CD4-positive, alpha-beta T cell treated with Interleukin-17A for 1 hour (primary cell): ENCODE measurements at regions not wholly inside any gene's neighbourhood (a gene's known extent, or its start where the extent isn't known, plus 50 kb on each side); places are given as distances from the start of the nearest gene placed in this dataset.
"Not testable (repeated sequence)": the region's sequence is repeated elsewhere in the genome, so short reads cannot be mapped to it uniquely, and the experiment has no call there.

ENCODE experiments used
- DNase-seq: peaks from one replicate; pipeline ENCODE4 v3.0.0-alpha.2; 2020

- DNase-seq = no peak
Measured at GRCh38 chr1:199466961-199467360, 560.5 kb upstream of the NR5A2 start.

GRCh38 chr1:199472018-199472417 is 555.5 kb upstream of the NR5A2 start:
- no peak for DNase-seq

GRCh38 chr1:199472978-199473377 is 554.5 kb upstream of the NR5A2 start:
- no peak for DNase-seq

DNA sequence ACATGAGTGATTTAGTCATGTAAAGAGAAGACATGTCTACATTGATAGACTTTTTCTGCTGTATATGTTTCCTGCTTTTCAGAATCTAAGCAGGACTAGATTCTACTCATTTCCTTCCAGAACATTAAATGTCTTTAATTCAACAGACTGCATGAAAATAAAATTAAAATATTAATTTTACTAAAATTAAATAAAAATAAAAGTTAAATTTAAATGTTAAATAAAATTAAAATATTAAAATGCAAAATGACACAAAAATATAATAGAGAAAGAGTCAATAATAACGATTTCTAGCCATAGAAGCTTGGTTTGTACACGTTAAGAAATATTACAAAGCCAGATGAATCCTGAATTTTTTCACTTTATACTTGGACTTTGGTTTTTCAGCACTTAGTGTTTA is 552.8 kb upstream of the NR5A2 start:
- DNase-seq = no peak

DNA sequence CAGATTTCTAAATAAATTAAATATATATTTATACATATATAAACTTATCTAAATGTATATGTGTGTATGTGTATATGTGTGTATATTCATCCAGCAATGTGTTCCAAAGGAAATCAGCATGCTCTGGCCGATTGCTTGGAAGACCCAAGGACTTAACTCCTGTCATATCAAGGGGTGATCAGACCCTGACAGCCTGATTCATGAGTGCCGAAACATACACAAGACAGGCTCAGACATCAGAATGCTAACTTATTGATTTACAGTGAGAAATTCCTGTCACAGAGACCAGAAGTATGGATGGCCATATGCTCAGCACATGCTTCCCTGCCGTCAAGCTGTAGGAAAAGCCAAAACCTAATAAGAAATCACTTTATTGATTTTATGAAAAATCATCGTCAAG is 545.1 kb upstream of the NR5A2 start:
- DNase-seq = no peak

GRCh38 chr1:199489594-199489993 is 537.9 kb upstream of the NR5A2 start:
- DNase-seq = no peak

- DNase-seq = no peak
Measured at GRCh38 chr1:199490769-199491527, 536.6 kb upstream of the NR5A2 start.

- DNase-seq = no peak
Measured at GRCh38 chr1:199495432-199495831, 532.1 kb upstream of the NR5A2 start.

GRCh38 chr1:199498802-199499201 is 528.7 kb upstream of the NR5A2 start:
- not testable (repeated sequence) for DNase-seq

GRCh38 chr1:199508072-199508471 is 519.4 kb upstream of the NR5A2 start:
- no peak for DNase-seq

- DNase-seq = no peak
Measured at GRCh38 chr1:199508653-199509052, 518.9 kb upstream of the NR5A2 start.

DNA sequence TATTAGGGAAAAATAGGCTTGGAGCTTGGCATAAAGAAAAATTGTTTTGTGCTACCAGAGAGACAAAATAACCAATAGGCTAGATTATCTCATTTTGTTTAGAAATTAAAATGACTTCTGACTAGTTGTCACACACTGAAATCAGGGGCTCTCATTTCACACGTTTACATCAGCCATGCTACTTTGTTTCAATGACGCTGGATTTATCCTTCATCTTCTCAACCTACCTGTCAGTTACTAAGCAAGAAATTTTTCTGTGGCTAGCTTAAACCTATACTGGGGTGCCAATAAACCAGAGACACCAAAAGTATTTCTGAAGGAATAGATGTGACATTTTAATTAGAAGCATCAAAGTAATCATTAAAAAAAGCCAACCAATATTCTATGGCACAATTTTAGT is 518.1 kb upstream of the NR5A2 start:
- DNase-seq = no peak

DNA sequence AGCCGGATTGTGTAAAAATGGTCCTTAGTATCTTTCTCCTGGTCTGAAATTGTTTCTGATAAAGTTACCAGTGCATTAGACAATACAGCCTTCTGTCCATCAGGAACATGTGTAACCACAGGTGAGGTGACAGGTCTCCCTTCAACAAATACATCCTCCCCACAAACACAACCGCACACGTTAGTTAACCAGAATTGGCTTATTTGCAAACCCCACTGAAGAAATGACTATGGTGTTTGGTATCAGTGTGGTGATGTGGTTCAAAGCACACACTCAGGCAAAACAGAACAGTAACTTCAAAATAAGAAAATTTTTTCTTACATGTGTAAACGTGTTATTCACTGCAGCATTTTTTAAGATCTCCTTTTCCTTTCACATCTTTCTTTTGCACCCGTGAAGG is 517.2 kb upstream of the NR5A2 start:
- no peak for DNase-seq

- no peak for DNase-seq
Measured at GRCh38 chr1:199512037-199512710, 515.3 kb upstream of the NR5A2 start.

DNA sequence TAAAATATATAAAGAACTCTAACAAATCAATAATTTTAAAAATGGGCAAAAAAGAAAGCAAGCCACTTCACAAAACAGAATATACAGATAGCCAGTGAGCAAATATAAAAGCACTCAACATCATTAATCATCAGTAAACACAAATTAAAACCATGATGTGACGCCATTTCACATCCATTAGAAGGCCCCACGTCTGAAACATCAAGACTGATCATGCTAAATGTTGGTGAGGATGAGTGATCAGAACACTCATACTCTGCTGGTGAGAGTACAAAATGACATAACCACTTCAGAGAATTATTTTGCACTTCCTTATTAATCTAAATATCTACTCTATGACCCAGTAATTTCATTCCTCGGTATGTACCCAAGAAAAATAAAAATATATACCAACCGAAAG is 512.2 kb upstream of the NR5A2 start:
- no peak for DNase-seq

- DNase-seq = no peak
Measured at GRCh38 chr1:199522338-199522737, 505.2 kb upstream of the NR5A2 start.

- no peak for DNase-seq
Measured at GRCh38 chr1:199522936-199523335, 504.6 kb upstream of the NR5A2 start.

DNA sequence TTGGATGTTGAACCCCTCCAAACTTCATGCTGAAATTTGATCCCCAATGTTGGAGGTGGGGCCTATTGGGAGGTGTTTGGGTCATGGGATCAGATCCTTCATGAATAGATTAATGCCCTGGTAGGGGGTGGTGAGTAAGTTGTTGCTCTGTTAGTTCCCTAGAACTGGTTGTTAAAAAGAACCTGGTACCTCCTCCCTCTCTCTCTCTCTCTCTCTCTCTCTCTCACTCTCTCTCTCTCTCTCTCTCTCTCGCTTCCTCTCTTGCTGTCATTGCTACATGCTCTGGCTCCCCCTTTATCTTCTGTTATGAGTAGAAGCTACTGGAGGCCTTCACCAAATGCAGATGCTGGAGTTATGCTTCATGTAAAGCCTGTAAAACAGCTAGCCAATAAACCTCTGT is 498.2 kb upstream of the NR5A2 start:
- no peak for DNase-seq

GRCh38 chr1:199533361-199533760 is 494.1 kb upstream of the NR5A2 start:
- not testable (repeated sequence) for DNase-seq

GRCh38 chr1:199545780-199546179 is 481.7 kb upstream of the NR5A2 start:
- no peak for DNase-seq

DNA sequence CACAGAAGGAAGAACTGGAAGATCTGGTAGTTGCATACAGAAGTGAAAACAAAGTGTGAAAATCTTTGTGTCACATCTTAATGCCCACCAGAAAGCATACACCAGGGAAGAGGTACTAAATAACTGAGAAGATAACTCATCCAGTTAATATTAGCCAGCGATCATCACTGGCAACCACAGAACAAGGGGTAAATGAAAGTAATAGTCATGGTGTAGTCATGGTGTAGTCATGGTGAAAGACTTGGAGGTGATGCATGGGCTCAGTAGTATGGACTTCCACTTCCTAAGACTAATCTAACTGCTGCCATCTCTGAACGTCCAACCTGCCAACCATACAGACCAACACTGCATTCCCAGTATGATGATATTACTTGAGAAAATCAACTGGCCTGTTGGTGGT is 481.2 kb upstream of the NR5A2 start:
- no peak for DNase-seq

GRCh38 chr1:199549421-199549820 is 478.1 kb upstream of the NR5A2 start:
- no peak for DNase-seq

GRCh38 chr1:199550199-199551065 is 477.1 kb upstream of the NR5A2 start:
- no peak for DNase-seq
